Prostate gland (tissue), 2 donors: ENCODE measurements at regions not wholly inside any gene's neighbourhood (a gene's known extent, or its start where the extent isn't known, plus 50 kb on each side); places are given as distances from the start of the nearest gene placed in this dataset.
"Not testable (repeated sequence)": the region's sequence is repeated elsewhere in the genome, so short reads cannot be mapped to it uniquely, and the experiment has no call there.

Source experiments
- DNase-seq: peaks from one replicate; pipeline ENCODE4 v3.0.0-alpha.2; 2019; ENCODE audit warnings: low spot score
- H3K27ac ChIP-seq, 2 donors: fragments of 200-600 bp; sonication (generic); 2 replicates each; pipeline ENCODE4 v1.5.1; 2017 to 2019
- H3K27me3 ChIP-seq: fragments of 200-600 bp; sonication (generic); replicated peaks from 2 replicates; pipeline ENCODE4 v1.5.1; 2019; ENCODE audit not compliant: insufficient read depth
- H3K36me3 ChIP-seq, 2 donors: fragments of 200-600 bp; sonication (generic); 1 replicate in 1 of 2; 2 replicates in 1 of 2; pipeline versions ENCODE4 v1.5.1 to v1.8.1; 2017 to 2019
- H3K4me1 ChIP-seq: fragments of 200-600 bp; sonication (generic); replicated peaks from 2 replicates; pipeline ENCODE4 v1.5.1; 2019
- H3K4me3 ChIP-seq, 2 donors: fragments of 200-600 bp; sonication (generic); 2 replicates each; pipeline ENCODE4 v1.5.1; 2017 to 2019
- H3K9me3 ChIP-seq: fragments of 200-600 bp; sonication (generic); 2 replicates; pipeline ENCODE4 v1.5.1; 2017
- POLR2A ChIP-seq: fragments of 450-650 bp; IDR thresholded peaks from one replicate; pipeline ENCODE4 v1.6.1; 2016; ENCODE audit warnings: antibody characterized with exemption, mild to moderate bottlenecking
- POLR2AphosphoS5 ChIP-seq: sonication (generic); formaldehyde crosslinking; IDR thresholded peaks from one replicate; pipeline ENCODE4 v1.6.1; 2017; ENCODE audit warnings: antibody characterized with exemption
- WGBS: methylation state at CpG from one replicate; pipeline ENCODE4 v1.1.5; 2018; 5-methylcytosine and 5-hydroxymethylcytosine counted together
- intact Hi-C: fragments of 100-400 bp; cut with DNase I; formaldehyde crosslinking; loops from one replicate; pipeline ENCODE4 v1.14.2; 2022
- TF ChIP-seq, protein P1 (sequence below), 4 experiments: fragments of 200-600 bp in 2 of 4; fragments of 450-650 bp in 2 of 4; sonication (generic) in 2 of 4; IDR thresholded peaks; 1 replicate in 3 of 4; 2 replicates in 1 of 4; pipeline ENCODE4 v1.5.1; 2016 to 2019; ENCODE audit warnings: antibody characterized with exemption in 4 of 4, mild to moderate bottlenecking in 2 of 4, moderate library complexity in 2 of 4

- 90% methylated on average over 7 of the region's 7 CpGs for WGBS
- no peaks in the 10 kb centered on the region for H3K36me3 ChIP-seq
- H3K4me1 ChIP-seq = no peaks in the 10 kb centered on the region
- intact Hi-C loops = no loop called here
- no peaks in the 10 kb centered on the region for H3K9me3 ChIP-seq
- no peaks in the 10 kb centered on the region for H3K27me3 ChIP-seq
- no peak for TF ChIP-seq POLR2A
- no peak overlapping the region for H3K4me3 ChIP-seq
- no peak for DNase-seq
- no peak overlapping the region for H3K27ac ChIP-seq
These were observed 1530.4 kb downstream of the BRD1 start for GRCh38 chr22:48297296-48297695.

DNA sequence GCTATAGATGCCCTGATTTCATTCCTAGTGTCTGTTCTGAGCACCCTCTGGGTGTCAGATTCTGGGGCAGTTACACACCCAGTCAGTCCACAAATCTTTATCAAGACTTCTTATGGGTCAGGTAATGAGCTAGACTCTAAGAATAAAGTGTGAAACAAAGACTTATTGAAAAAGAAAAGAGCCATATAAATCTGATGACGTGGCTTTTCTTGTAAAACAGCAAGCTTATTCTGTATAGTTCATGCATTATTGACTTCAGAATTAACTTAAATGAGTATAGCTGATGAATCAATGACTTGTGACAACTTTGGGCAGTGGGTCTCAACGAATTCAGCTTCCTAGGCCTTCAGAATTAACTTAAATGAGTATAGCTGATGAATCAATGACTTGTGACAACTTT is 1527.5 kb downstream of the TBC1D22A start:
- H3K36me3 ChIP-seq, DNase-seq, H3K4me3 ChIP-seq, H3K9me3 ChIP-seq, H3K27ac ChIP-seq, H3K27me3 ChIP-seq, H3K4me1 ChIP-seq, intact Hi-C loops: not testable (repeated sequence)
- WGBS = 64% methylated on average over 2 of the region's 2 CpGs

DNA sequence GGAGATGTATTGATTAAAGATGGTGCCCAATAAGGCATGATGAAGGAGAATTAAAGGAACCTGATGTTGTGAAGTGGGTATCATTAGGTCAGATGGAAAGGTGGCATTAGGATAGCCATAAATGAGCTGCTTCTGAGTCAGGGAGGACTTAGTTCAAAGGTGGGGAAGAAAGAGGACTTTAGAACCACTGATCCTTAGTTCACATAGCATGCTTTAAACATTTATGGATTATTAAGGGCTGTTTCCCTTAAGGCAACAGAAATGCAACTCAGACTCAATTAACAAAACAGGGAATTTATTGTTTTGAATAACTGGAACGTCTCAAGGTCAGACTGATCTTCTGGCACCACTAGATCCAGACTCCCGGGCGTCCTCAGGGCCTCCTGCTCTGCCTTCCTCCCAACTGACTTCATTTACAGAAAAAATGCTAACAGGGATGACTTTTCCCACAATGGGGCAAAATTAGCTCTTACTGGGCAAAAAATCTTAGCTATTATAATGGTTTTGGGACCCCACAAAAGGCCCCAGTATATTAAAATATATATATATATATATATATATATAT is 1526.0 kb downstream of the TBC1D22A start:
- H3K27me3 ChIP-seq = no peaks in the 10 kb centered on the region
- H3K4me3 ChIP-seq = no peak overlapping the region
- H3K27ac ChIP-seq = no peak overlapping the region
- WGBS = 57% methylated on average over 3 of the region's 3 CpGs
- no peaks in the 10 kb centered on the region for H3K36me3 ChIP-seq
- TF ChIP-seq, protein P1, sequence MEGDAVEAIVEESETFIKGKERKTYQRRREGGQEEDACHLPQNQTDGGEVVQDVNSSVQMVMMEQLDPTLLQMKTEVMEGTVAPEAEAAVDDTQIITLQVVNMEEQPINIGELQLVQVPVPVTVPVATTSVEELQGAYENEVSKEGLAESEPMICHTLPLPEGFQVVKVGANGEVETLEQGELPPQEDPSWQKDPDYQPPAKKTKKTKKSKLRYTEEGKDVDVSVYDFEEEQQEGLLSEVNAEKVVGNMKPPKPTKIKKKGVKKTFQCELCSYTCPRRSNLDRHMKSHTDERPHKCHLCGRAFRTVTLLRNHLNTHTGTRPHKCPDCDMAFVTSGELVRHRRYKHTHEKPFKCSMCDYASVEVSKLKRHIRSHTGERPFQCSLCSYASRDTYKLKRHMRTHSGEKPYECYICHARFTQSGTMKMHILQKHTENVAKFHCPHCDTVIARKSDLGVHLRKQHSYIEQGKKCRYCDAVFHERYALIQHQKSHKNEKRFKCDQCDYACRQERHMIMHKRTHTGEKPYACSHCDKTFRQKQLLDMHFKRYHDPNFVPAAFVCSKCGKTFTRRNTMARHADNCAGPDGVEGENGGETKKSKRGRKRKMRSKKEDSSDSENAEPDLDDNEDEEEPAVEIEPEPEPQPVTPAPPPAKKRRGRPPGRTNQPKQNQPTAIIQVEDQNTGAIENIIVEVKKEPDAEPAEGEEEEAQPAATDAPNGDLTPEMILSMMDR (IDR thresholded peaks at IDR 0.05) = no peak
- no peak for TF ChIP-seq POLR2AphosphoS5
- no peak for TF ChIP-seq POLR2A
- intact Hi-C loops = no loop called here
- H3K9me3 ChIP-seq = peaks cover 3% of the 10 kb centered on the region
- no peaks in the 10 kb centered on the region for H3K4me1 ChIP-seq
- DNase-seq = no peak

DNA sequence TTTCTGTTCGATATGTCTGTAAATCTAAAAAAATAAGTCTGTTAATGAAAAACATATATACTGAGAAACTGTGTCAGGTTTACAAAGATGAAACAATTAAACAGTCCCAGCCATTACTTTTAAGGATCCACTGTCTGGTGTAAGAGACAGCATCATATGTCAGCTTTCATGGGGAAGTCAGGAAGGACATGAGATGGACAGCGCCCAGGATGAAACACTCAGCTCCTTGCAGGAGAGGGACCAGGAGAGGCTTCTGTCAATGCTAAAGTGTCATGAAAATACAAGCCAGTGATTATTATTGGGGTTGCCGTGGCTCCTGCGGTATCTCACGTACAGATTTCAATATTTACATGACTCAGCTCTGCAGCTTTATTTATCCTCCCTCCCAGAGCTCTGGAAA is 1524.6 kb downstream of the TBC1D22A start:
- no peak for DNase-seq
- 42% methylated on average over 5 of the region's 5 CpGs for WGBS

GRCh38 chr22:48284671-48285070 is 1522.2 kb downstream of the TBC1D22A start:
- intact Hi-C loops = no loop called here
- no peak overlapping the region for H3K4me3 ChIP-seq
- no peak overlapping the region for H3K27ac ChIP-seq
- 93% methylated on average over 4 of the region's 4 CpGs for WGBS
- DNase-seq = no peak
- no peaks in the 10 kb centered on the region for H3K9me3 ChIP-seq
- TF ChIP-seq POLR2AphosphoS5 = no peak
- no peak for TF ChIP-seq POLR2A
- TF ChIP-seq, protein P1 (IDR thresholded peaks at IDR 0.05) = no peak
- no peaks in the 10 kb centered on the region for H3K4me1 ChIP-seq
- H3K36me3 ChIP-seq = no peaks in the 10 kb centered on the region
- H3K27me3 ChIP-seq = no peaks in the 10 kb centered on the region

More for the DNA sequence above, 1524.6 kb downstream of the TBC1D22A start:
- no peak overlapping the region for H3K27ac ChIP-seq
- intact Hi-C loops = no loop called here
- H3K4me1 ChIP-seq = no peaks in the 10 kb centered on the region
- H3K4me3 ChIP-seq = no peak overlapping the region
- TF ChIP-seq POLR2A (no peak), POLR2AphosphoS5 (no peak)
- TF ChIP-seq, protein P1 (IDR thresholded peaks at IDR 0.05) = no peak
- H3K36me3 ChIP-seq = no peaks in the 10 kb centered on the region
- peaks cover 3% of the 10 kb centered on the region for H3K9me3 ChIP-seq
- no peaks in the 10 kb centered on the region for H3K27me3 ChIP-seq

- Histone ChIP-seq H3K4me3 (no peak overlapping the region), H3K27me3 (no peaks in the 10 kb centered on the region), H3K9me3 (no peaks in the 10 kb centered on the region), H3K4me1 (peaks cover under 1% of the 10 kb centered on the region), H3K36me3 (no peaks in the 10 kb centered on the region), H3K27ac (no peak overlapping the region)
- TF ChIP-seq POLR2AphosphoS5 (no peak), POLR2A (no peak)
- TF ChIP-seq, protein P1 (IDR thresholded peaks at IDR 0.05) = no peak
- DNase-seq = no peak
- WGBS = 93% methylated on average over 2 of the region's 2 CpGs
- intact Hi-C loops = no loop called here
These were observed 1520.4 kb downstream of the TBC1D22A start for GRCh38 chr22:48282804-48283203.
